Sigmoid colon (tissue), 6 donors: ENCODE measurements at regions not wholly inside any gene's neighbourhood (a gene's known extent, or its start where the extent isn't known, plus 50 kb on each side); places are given as distances from the start of the nearest gene placed in this dataset.
"Not testable (repeated sequence)": the region's sequence is repeated elsewhere in the genome, so short reads cannot be mapped to it uniquely, and the experiment has no call there.

Experiments
- DNase-seq: peaks from one replicate; pipeline ENCODE4 v3.0.0-alpha.2; 2019
- H3K27ac ChIP-seq, 4 donors: fragments of 200-600 bp; sonication (generic); one replicate each; pipeline ENCODE4 v1.5.1; 2016 to 2019; ENCODE audit warnings: mild to moderate bottlenecking in 1 of 4
- H3K27me3 ChIP-seq, 3 donors: fragments of 200-600 bp; sonication (generic); one replicate each; pipeline ENCODE4 v1.5.1; 2019; ENCODE audit warnings: mild to moderate bottlenecking in 1 of 3
- H3K36me3 ChIP-seq, 4 donors: fragments of 200-600 bp; sonication (generic); one replicate each; pipeline ENCODE4 v1.5.1; 2016 to 2019
- H3K4me1 ChIP-seq, 4 donors: fragments of 200-600 bp; sonication (generic); one replicate each; pipeline ENCODE4 v1.5.1; 2017 to 2019
- H3K4me3 ChIP-seq, 4 donors: fragments of 200-600 bp; sonication (generic); one replicate each; pipeline ENCODE4 v1.5.1; 2017 to 2019; ENCODE audit warnings: mild to moderate bottlenecking in 2 of 4, moderate library complexity in 1 of 4
- H3K9me3 ChIP-seq, 4 donors: fragments of 200-600 bp in 3 of 4; sonication (generic) in 3 of 4; one replicate each; pipeline versions ENCODE4 v1.5.1 to v1.6.1; 2013 to 2019
- CTCF ChIP-seq, 4 experiments: fragments of 450-650 bp in 3 of 4; fragments of 200-600 bp in 1 of 4; IDR thresholded peaks; one replicate each; pipeline ENCODE4 v1.5.1; 2016 to 2019; ENCODE audit warnings: antibody characterized with exemption in 4 of 4, mild to moderate bottlenecking in 3 of 4, moderate library complexity in 2 of 4
- EP300 ChIP-seq, 4 donors: sonication (generic); formaldehyde crosslinking; IDR thresholded peaks; one replicate each; pipeline ENCODE4 v1.6.1; 2017; ENCODE audit warnings: antibody characterized with exemption in 4 of 4
- POLR2A ChIP-seq, 2 donors: fragments of 450-650 bp; IDR thresholded peaks; one replicate each; pipeline ENCODE4 v1.6.1; 2016; ENCODE audit warnings: antibody characterized with exemption in 2 of 2, mild to moderate bottlenecking in 2 of 2, moderate library complexity in 2 of 2
- POLR2AphosphoS5 ChIP-seq, 4 donors: sonication (generic); formaldehyde crosslinking; IDR thresholded peaks; one replicate each; pipeline ENCODE4 v1.6.1; 2017; ENCODE audit warnings: antibody characterized with exemption in 4 of 4
- WGBS, 2 donors: extraction: QIAGEN DNeasy Blood & Tissue Kit; methylation state at CpG; one replicate each; pipeline ENCODE4 v1.1.7; 2013; 5-methylcytosine and 5-hydroxymethylcytosine counted together
- intact Hi-C: fragments of 100-400 bp; cut with DNase I; formaldehyde crosslinking; loops from one replicate; pipeline ENCODE4 v1.15.1; 2023
- donor health status: healthy with polysubstance abuse.
- donor health status: healthy.

DNA sequence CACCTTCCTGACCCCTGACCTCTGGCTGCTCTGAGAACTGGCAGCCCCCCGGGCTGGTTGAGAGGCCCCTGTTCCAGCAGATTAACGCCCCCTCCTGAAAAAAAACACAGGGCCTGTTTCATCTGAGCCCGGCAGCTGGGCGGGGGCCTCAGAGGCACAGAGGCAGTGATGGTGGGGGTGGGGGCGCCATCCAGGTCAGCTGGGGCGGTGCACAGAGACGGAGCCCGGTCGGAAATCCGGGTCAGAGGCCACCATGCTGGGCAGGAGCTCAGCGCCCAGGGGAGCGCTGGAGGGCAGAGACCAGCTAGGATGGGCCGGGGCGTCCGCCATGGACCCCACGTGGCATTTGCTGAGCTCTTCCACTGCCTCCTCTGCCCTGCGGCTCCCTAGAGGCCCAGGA lies 68.0 kb downstream of the UNCX start:
- Histone ChIP-seq H3K27me3 (peaks cover 16 to 66% (median 41%) of the 10 kb centered on the region in 3 donors), H3K9me3 (no peaks in the 10 kb centered on the region), H3K4me3 (no peak overlapping the region), H3K27ac (no peak overlapping the region), H3K36me3 (no peaks in the 10 kb centered on the region), H3K4me1 (peaks cover 0 to 9% (median 8%) of the 10 kb centered on the region in 4 donors)
- WGBS, 2 donors, result 55 to 69% methylated on average over 17 of the region's 17 CpGs
- no peak for DNase-seq
- intact Hi-C loops, result no loop called here
- TF ChIP-seq POLR2AphosphoS5 (IDR thresholded peaks at IDR 0.05) (no peak), EP300 (IDR thresholded peaks at IDR 0.05) (no peak), POLR2A (IDR thresholded peaks at IDR 0.05) (no peak), CTCF (IDR thresholded peaks at IDR 0.05) (no peak)

- no peak for DNase-seq
- H3K36me3 ChIP-seq, result no peaks in the 10 kb centered on the region
- H3K9me3 ChIP-seq, result no peaks in the 10 kb centered on the region
- H3K4me3 ChIP-seq, result no peak overlapping the region
- TF ChIP-seq CTCF (IDR thresholded peaks at IDR 0.05), result no peak
- TF ChIP-seq POLR2AphosphoS5 (IDR thresholded peaks at IDR 0.05), result no peak
- TF ChIP-seq EP300 (IDR thresholded peaks at IDR 0.05), result no peak
- TF ChIP-seq POLR2A (IDR thresholded peaks at IDR 0.05), result no peak
- intact Hi-C loops, result no loop called here
- peaks cover 10 to 59% (median 34%) of the 10 kb centered on the region in 3 donors for H3K27me3 ChIP-seq
- H3K4me1 ChIP-seq, result peaks cover 0 to 9% (median 8%) of the 10 kb centered on the region in 4 donors
- WGBS, 2 donors, result 61 to 62% methylated on average over 23 of the region's 23 CpGs
- no peak overlapping the region for H3K27ac ChIP-seq
Measured at GRCh38 chr7:1301054-1301881, 68.6 kb downstream of the UNCX start.

GRCh38 chr7:1301882-1302251 lies 69.2 kb downstream of the UNCX start:
- DNase-seq, result no peak
- Histone ChIP-seq H3K4me3 (no peak overlapping the region), H3K36me3 (no peaks in the 10 kb centered on the region), H3K27me3 (peaks cover 5 to 53% (median 28%) of the 10 kb centered on the region in 3 donors), H3K9me3 (no peaks in the 10 kb centered on the region), H3K27ac (no peak overlapping the region), H3K4me1 (peaks cover 0 to 9% (median 7%) of the 10 kb centered on the region in 4 donors)
- 55 to 68% methylated on average over 16 of the region's 16 CpGs for WGBS, 2 donors
- TF ChIP-seq POLR2AphosphoS5 (IDR thresholded peaks at IDR 0.05), result no peak
- TF ChIP-seq POLR2A (IDR thresholded peaks at IDR 0.05), result no peak
- TF ChIP-seq EP300 (IDR thresholded peaks at IDR 0.05), result no peak
- no peak for TF ChIP-seq CTCF (IDR thresholded peaks at IDR 0.05)
- intact Hi-C loops, result no loop called here

DNA sequence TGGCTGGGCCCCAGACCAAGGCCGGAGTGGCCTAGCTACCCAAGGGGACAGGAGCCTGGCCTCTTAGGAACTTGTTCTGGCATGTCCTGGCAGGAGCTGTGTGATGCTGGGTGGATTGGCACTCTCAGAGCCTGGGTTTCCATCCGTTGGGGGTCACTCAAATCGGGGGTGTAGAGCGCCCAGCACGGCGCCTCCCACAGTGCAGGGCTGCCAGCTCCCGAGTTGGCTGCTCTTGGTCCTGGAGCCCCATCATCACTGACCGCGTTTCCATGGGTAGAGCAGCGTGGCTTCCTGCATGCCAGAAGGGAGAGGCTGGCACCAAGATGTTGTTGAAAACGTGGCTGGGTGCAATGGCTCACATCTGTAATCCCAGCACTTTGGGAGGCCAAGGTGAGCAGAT lies 70.3 kb downstream of the UNCX start:
- intact Hi-C loops, result no loop called here
- TF ChIP-seq POLR2A (IDR thresholded peaks at IDR 0.05) (no peak), CTCF (IDR thresholded peaks at IDR 0.05) (no peak), POLR2AphosphoS5 (IDR thresholded peaks at IDR 0.05) (no peak), EP300 (IDR thresholded peaks at IDR 0.05) (no peak)
- Histone ChIP-seq H3K4me1 (no peaks in the 10 kb centered on the region), H3K36me3 (no peaks in the 10 kb centered on the region), H3K27ac (no peak overlapping the region), H3K4me3 (no peak overlapping the region), H3K9me3 (no peaks in the 10 kb centered on the region), H3K27me3 (peaks cover 0 to 45% (median 21%) of the 10 kb centered on the region in 3 donors)
- no peak for DNase-seq
- 76 to 88% methylated on average over 11 of the region's 11 CpGs for WGBS, 2 donors

- H3K36me3 ChIP-seq, H3K4me1 ChIP-seq, H3K4me3 ChIP-seq, intact Hi-C loops, H3K9me3 ChIP-seq, H3K27ac ChIP-seq, DNase-seq: not testable (repeated sequence)
- WGBS, 2 donors, result 66 to 74% methylated on average over 15 of the region's 15 CpGs
- peaks cover 0 to 40% (median 12%) of the 10 kb centered on the region in 3 donors for H3K27me3 ChIP-seq
Measured at GRCh38 chr7:1304011-1304410, 71.3 kb downstream of the UNCX start.
